NCI-H1436 (cell line): ENCODE measurements at regions not wholly inside any gene's neighbourhood (a gene's known extent, or its start where the extent isn't known, plus 50 kb on each side); places are given as distances from the start of the nearest gene placed in this dataset.
"Not testable (repeated sequence)": the region's sequence is repeated elsewhere in the genome, so short reads cannot be mapped to it uniquely, and the experiment has no call there.

ENCODE experiments used
- DNase-seq: peaks from one replicate; lab custom pipeline; 2025; lab: John Stamatoyannopoulos, UW

DNA sequence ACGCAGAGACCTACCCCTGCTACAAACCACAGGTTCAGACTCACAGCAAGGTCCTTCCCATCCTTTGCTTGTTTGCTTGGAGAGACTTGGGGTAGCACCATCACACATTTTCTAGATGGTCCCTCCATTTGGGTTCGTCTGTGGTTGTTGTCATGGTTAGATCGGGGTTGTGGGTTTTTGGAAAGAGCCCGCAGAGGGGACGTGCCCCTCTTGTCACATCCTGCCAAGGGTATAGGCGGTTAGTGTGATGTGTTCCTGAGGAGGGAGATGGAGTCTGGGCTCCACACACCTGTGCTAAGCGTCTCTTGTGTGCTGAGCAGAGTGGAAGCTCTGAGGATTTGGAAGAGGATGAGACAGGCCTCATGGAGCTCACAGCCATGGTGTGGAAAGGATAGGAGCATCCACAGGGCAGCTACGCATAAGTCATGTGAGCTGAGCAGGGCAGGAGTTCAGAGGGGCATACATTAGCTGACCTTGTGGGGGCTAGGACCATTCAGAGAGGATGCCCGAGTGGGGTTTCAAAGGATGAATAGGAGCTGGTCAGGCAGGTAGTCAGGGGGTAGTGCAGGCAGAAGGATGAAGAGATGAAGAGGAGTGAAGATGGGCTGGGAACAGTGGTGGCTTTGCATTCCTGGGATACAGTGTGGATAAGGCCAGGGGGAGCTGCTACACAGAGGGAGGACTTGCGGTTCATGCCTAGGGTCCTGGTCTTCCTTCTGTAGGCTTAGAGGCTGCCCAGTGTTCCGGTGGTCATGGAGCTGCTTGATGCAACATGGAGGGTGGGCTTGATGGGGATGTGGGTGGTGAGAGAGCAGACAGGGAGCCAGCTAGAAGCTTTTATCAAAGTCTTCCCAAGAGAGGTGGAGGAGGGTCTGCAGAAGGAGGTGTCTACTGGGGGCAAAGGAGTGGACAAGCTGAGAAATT is 62.9 kb downstream of the ACKR3 start:
- DNase-seq = no peak

DNA sequence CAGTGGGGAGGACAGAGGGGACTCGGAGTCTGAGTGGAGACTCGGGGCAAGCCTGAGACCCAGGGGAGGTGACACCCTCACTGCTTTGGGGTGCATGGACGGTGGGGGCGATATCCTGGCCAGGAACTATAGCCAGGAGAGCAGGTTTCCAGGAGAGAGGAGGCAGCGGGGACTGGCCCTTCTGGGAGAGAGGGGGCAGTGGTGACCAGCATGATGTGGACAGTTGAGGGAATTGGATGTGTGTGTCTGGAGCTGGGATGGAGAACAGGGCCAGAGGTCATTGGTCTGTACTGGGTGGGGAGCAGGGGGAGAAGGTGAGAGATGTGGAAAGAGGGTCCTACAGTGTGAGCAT is 63.6 kb downstream of the ACKR3 start:
- DNase-seq = no peak

DNA sequence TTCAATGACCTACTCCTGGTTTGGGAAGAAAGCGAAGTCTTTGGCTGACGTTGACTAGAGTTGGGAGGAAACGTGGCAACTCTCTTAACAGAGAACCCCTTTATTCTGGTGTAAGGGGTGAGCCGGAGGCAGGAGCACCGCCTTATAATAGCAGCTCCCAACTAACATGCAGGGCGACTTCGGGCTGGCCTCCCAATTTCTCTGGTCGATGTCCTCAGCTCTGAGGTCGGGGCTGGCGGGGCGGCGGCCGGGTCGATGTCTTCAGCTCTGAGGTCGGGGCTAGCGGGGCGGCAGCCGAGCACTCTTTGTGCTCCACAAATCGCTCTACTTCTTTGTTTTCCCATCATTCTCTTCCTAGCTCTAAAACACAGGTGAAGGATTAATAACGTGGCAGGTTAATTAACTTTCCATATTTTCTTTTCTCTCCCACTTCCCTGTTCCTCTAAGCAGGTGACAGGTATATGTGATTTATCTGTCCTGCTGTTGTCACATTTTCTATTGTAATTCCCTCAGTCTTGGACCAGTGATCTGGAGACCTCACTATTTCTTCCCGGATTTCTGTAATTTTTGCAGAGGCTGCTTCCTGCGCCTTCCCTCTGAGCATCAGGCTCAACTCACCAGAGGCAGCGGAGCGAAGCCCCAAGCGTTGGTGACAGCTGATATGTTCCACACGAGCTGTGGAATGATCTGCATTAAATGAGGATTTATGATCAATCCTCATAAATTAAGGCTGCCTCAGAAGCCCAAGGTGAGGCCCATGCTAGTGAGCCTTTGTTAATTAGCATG is 64.3 kb downstream of the ACKR3 start:
- no peak for DNase-seq

DNA sequence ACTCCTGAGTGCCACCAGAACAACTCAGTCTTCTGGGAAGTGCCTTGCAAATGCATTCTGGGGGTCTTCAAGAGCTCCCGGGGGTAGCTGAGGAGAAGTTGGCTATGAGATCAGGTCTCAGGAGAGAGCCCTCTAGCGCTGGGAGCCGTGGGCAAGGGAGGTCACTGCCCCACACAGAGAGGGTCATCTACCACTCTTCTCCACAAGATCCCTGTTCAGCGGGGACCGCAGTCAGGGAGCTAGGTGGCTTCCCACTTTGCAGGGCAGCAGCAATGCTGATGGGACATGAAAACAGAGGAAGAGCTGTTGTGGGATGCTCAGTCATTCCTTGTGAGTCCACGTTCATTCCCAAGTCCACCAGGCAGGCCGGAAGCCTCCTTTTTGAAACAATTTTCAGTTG is 66.6 kb downstream of the ACKR3 start:
- no peak for DNase-seq

DNA sequence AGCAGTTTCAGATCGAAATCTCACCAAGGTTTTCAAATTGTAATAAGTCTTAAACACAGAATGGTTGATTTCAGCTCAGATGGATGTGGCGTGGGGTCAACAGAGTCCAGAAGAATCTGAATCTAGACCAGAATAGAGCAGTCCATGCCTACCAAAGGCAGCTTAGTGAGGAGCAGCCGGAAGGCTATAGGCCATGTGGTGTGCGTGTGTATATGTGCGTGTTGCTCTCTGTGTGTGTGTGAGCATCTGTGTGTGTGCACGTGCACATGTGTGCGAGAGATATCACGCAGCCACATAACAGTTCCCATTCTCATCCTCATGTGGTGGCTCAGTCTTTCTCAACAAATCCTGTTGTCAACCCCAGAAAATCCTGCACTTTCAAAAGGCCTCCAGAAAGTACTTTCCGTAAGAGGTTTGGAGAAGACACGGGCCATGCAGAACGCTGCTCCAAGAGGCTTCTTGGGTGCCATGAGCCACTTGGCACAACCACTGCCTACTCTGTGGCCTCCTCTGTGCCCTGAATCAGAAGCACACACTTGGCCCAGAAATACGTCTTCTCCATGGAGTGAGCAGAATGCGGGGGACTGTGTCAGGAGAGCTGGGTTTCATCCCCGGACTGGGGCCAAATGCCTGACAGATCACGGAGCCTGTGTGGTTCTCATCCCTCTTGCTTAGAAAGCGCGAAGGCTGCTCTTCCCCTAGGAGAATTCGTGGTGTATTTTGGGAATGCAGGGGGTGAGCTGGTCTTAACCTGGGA is 67.3 kb downstream of the ACKR3 start:
- no peak for DNase-seq

DNA sequence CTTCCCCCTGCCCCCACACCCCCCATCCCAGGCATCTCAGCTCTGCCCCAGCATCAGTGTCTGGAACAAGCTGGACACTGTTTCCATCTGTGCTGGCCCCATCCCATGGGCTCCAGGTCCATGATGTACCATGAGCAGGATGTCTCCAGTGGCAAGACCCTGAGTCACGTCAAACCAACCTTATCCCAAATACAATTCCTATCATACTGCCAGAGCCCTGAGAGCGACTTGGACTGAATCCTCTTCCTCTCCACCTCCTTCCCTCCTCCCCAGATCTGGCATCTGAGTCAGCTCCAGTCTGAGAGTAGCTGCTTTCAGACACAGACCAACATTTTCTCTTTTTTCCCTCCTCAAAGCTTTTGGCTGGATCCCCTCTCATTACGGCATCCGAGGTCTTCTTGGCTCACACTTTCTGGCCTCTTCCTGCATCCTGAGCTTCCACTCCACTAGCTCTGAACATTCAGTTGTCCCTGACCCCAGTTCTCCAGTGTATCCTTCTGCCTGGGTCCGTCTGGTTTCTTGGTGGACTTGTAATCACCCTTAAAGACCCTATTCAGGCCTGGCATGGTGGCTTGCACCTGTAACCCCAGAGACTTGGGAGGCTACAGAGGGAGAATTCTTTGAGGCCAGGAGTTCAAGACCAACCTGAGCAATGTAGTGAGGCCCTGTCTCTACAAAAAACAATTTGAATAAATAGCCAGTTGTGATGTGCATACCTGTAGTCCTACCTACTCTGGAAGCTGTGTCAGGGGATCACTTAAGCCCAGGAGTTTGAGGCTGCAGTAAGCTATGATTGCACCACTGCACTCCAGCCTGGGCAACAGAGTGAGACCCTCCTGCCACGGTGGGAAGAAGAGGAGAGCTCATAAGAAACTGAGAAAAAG is 68.3 kb downstream of the ACKR3 start:
- no peak for DNase-seq

GRCh38 chr2:236638707-236639106 is 69.1 kb downstream of the ACKR3 start:
- no peak for DNase-seq

- no peak for DNase-seq
Observed at GRCh38 chr2:236639461-236640235, 70.0 kb downstream of the ACKR3 start.

GRCh38 chr2:236641051-236641726 is 71.6 kb downstream of the ACKR3 start:
- no peak for DNase-seq

DNA sequence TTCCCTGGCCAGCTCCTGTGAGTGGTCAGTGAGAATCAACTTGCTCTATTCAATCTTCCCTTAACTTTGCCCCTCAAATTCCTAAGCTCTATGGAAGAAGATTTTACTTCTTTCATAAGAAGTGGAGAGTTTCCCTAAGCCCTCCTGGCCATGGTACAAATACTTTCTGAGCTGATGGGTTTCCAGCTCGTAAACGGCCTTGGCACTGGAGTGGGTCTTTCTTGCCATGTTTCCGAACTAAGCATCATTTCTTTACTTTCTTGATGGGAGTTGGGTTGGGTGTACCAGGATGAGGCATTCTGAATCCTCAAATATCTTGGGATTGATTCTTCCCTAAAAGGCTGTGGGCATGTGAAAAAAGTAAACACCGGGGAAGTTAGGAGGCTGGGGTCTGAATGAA is 72.5 kb downstream of the ACKR3 start:
- DNase-seq = no peak

DNA sequence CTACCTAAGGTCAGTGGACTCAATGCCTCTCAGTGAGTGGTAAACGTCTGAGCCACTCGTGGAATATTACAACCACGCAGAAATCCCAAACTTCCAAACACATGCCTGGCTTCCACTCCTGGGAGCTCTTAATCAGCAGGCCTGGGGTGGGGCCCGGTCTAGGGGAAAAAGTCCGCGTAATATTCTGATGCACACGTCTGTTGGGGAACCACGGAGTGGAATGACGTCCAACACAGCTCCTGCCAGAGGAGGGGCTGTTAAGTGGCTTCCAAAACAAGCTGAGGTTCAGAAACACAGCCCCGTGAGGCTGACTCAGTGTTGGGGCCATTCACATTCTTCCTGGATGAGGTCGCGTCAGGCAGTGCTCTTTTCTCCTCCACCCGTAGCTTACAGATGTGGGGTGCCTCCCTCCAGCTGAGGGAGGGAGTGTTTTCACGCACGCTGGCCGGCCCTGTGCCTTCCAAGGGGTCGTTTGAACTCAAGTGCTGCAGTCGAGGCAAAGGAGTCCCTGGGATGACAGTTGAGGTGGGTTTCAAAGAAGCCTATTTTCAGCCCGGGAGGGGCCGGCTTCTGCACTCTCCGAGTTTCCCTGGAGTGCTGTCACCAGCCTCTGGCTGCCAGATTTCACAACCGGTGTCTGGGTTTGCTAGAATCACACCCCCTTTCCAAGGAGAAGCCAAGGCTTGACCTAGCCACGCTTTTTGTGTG is 73.1 kb downstream of the ACKR3 start:
- DNase-seq = no peak

- no peak for DNase-seq
Observed at GRCh38 chr2:236643480-236643879, 73.9 kb downstream of the ACKR3 start.

GRCh38 chr2:236644067-236644466 is 74.4 kb downstream of the ACKR3 start:
- no peak for DNase-seq

DNA sequence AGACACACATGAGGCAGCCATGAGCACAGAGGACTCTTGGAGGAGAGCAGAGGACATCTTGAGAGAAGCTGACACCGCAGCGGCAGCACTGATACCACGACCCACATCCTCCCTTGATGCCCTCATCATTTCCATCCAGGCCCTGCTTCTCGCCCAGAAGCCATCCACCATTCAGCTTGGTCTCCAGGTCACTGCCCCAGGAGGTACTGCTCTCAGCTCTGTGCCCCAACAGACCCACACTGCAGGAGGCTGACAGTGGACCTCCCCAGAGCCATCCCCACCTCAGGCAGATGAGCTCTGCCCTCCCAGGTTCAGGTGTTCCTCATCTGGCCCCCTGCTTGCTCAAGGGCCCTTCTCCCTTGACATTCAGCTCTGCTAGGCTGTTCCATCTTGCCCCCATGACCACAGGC is 74.9 kb downstream of the ACKR3 start:
- no peak for DNase-seq

DNA sequence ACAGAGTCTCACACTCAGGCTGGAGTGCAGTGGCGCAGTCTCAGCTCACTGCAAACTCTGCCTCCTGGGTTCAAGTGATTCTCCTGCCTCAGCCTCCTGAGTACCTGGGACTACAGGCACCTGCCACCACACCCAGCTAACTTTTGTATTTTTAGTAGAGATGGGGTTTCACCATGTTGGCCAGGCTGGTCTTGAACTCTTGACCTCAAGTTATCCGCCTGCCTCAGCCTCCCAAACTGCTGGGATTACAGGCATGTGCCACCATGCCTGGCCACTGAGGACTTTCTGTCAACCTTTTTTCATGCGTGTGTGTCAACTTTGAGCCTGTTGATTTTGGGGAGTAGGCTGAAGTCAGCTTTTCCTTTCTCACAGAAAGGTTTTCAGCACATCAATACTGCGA is 75.5 kb downstream of the ACKR3 start:
- DNase-seq = not testable (repeated sequence)

- no peak for DNase-seq
Observed at GRCh38 chr2:236646441-236646840, 76.8 kb downstream of the ACKR3 start.

DNA sequence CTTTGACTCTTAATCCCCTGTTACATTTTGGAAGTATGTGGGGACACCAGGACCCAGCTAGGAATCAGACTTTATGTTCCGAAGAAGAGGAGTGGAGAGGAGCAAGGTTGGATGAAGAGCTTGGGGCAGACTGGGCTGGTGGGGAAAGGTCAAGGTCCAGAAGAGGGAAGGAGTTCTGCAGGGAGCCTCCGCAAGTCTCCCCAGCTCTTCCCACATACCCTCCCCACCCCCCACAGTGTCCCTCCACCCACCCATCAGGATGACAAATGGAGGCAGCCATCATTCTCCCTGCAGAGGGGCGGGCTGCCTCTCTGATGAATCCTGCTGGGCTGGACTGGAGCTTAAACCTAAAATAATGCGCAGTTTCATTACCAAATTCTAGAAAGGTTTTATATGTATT is 77.2 kb downstream of the ACKR3 start:
- DNase-seq = no peak

- no peak for DNase-seq
Observed at GRCh38 chr2:236647621-236648020, 78.0 kb downstream of the ACKR3 start.

DNA sequence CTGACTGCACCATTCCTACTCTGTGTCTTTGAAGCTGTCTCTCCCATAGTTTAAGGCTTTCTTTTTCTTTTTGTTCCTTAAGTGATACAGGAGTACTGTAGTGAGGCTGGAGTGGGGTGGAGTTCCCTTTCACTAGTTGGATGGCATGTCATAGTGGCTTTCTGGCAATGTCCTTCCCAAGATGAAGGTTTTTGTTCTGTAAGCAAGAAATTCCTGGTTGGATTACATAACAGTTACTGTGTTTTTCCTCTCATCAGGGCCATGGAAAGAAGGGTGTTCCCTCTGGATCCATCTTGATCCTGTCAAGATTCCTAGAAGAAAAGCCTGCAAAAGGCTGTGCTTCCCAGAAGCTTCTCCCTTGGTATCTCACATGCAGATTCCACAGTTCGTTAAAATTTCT is 84.2 kb downstream of the ACKR3 start:
- DNase-seq = no peak

- DNase-seq = no peak
Observed at GRCh38 chr2:236654496-236654895, 84.9 kb downstream of the ACKR3 start.
